ENCODE measurements at regions not wholly inside any gene's neighbourhood (a gene's known extent, or its start where the extent isn't known, plus 50 kb on each side); places are given as distances from the start of the nearest gene placed in this dataset.

- H4K8ac ChIP-seq (ENCODE audit: low read depth, low read length) = no peak overlapping the region
- no peak overlapping the region for H3K27ac ChIP-seq (replicated peaks; ENCODE audit: low read length)
- H4K91ac ChIP-seq (ENCODE audit: low read depth, low read length, poor library complexity) = no peak overlapping the region
- no peaks in the 10 kb centered on the region for H3K9me3 ChIP-seq (replicated peaks in 1 of 2; ENCODE audit: control insufficient read depth in 2 of 2, insufficient read depth in 1 of 2, low read depth in 1 of 2, low read length in 2 of 2)
- H2BK5ac ChIP-seq (ENCODE audit: low read length) = no peak overlapping the region
- no peak overlapping the region for H3K9ac ChIP-seq (ENCODE audit: low read depth, low read length, poor library complexity)
- H3K23ac ChIP-seq (ENCODE audit: low read depth, low read length, poor library complexity) = no peak overlapping the region
- H3K36me3 ChIP-seq (replicated peaks in 1 of 2; ENCODE audit: control insufficient read depth in 2 of 2, insufficient read depth in 2 of 2, low read length in 2 of 2) = no peaks in the 10 kb centered on the region
- no peaks in the 10 kb centered on the region for H3K79me1 ChIP-seq (ENCODE audit: low read depth, low read length)
- no peak overlapping the region for H2AK5ac ChIP-seq (ENCODE audit: low read depth, low read length)
- H3K27me3 ChIP-seq (ENCODE audit: control insufficient read depth in 3 of 3, insufficient read depth in 3 of 3, low read depth in 1 of 3, low read length in 3 of 3) = no peaks in the 10 kb centered on the region
- no peak overlapping the region for H3K4ac ChIP-seq (ENCODE audit: low read length)
- no peak overlapping the region for H2AFZ ChIP-seq (ENCODE audit: low read length)
- no peak overlapping the region for H3K4me3 ChIP-seq (ENCODE audit: low read length in 2 of 2)
- H3K4me2 ChIP-seq (ENCODE audit: insufficient read depth, low read length, poor library complexity, severe bottlenecking) = no peak overlapping the region
- H2BK120ac ChIP-seq (ENCODE audit: low read depth, low read length) = no peak overlapping the region
- no peak for DNase-seq (ENCODE audit: low spot score)
- H3K14ac ChIP-seq (ENCODE audit: low read length) = no peak overlapping the region
- no peak overlapping the region for H3K18ac ChIP-seq (ENCODE audit: low read length)
- H2BK15ac ChIP-seq (ENCODE audit: low read length) = no peak overlapping the region
- H2BK12ac ChIP-seq (ENCODE audit: low read length) = no peak overlapping the region
- no peaks in the 10 kb centered on the region for H3K4me1 ChIP-seq (ENCODE audit: control insufficient read depth in 2 of 2, insufficient read depth in 1 of 2, low read depth in 1 of 2, low read length in 2 of 2)
These were observed 263.5 kb downstream of the PABPC4L start for GRCh38 chr4:133938061-133938460.

DNA sequence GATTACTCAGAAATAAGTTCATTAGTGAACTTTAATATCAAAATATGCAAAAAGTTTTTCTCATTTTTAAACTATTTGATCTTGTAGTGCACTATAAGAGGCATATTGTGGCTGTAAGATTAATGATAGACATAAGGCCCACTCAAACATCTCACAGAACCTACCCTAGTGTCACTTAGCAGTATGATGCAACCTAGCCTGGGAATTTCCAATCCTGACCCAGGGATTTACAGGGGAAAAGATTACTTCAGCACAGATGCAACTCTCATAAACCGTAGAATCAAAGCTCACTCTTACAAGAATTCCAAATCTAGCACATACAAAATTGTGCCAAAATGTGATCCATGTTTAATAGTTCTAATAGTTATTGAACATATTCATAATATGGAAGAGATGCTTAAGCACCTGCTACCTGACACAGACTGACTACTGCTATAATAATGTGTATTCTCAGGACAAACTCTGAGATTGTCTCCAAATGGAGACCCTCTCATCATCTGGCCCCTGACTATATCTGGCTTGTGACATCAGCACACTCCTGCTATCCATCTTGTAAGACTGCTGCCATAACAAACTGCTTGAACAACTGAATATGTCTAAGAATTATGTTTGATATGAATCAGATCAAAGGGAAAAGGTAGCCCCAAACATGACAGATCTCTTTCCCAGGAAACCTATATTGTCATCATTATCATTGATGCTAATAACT lies 271.9 kb downstream of the PABPC4L start:
- H3K18ac ChIP-seq (ENCODE audit: low read length) = no peak overlapping the region
- H3K27me3 ChIP-seq (ENCODE audit: control insufficient read depth in 3 of 3, insufficient read depth in 3 of 3, low read depth in 1 of 3, low read length in 3 of 3) = no peaks in the 10 kb centered on the region
- no peaks in the 10 kb centered on the region for H3K79me1 ChIP-seq (ENCODE audit: low read depth, low read length)
- no peaks in the 10 kb centered on the region for H3K9me3 ChIP-seq (replicated peaks in 1 of 2; ENCODE audit: control insufficient read depth in 2 of 2, insufficient read depth in 1 of 2, low read depth in 1 of 2, low read length in 2 of 2)
- no peak overlapping the region for H4K91ac ChIP-seq (ENCODE audit: low read depth, low read length, poor library complexity)
- H3K4me2 ChIP-seq (ENCODE audit: insufficient read depth, low read length, poor library complexity, severe bottlenecking) = no peak overlapping the region
- H3K4me3 ChIP-seq (ENCODE audit: low read length in 2 of 2) = no peak overlapping the region
- no peak overlapping the region for H2AFZ ChIP-seq (ENCODE audit: low read length)
- no peak overlapping the region for H2BK15ac ChIP-seq (ENCODE audit: low read length)
- H3K36me3 ChIP-seq (replicated peaks in 1 of 2; ENCODE audit: control insufficient read depth in 2 of 2, insufficient read depth in 2 of 2, low read length in 2 of 2) = no peaks in the 10 kb centered on the region
- no peak overlapping the region for H2BK12ac ChIP-seq (ENCODE audit: low read length)
- H3K4ac ChIP-seq (ENCODE audit: low read length) = no peak overlapping the region
- H4K8ac ChIP-seq (ENCODE audit: low read depth, low read length) = no peak overlapping the region
- no peak overlapping the region for H3K23ac ChIP-seq (ENCODE audit: low read depth, low read length, poor library complexity)
- no peaks in the 10 kb centered on the region for H3K4me1 ChIP-seq (ENCODE audit: control insufficient read depth in 2 of 2, insufficient read depth in 1 of 2, low read depth in 1 of 2, low read length in 2 of 2)
- no peak overlapping the region for H2BK120ac ChIP-seq (ENCODE audit: low read depth, low read length)
- H2AK5ac ChIP-seq (ENCODE audit: low read depth, low read length) = no peak overlapping the region
- no peak overlapping the region for H3K14ac ChIP-seq (ENCODE audit: low read length)
- H3K9ac ChIP-seq (ENCODE audit: low read depth, low read length, poor library complexity) = no peak overlapping the region
- no CpG with 5 or more reads among the region's 1 CpG for WGBS, 2 donors (ENCODE audit: extremely low coverage in 2 of 2, insufficient read length in 2 of 2, insufficient replicate concordance in 1 of 2)
- H3K27ac ChIP-seq (replicated peaks; ENCODE audit: low read length) = no peak overlapping the region
- H2BK5ac ChIP-seq (ENCODE audit: low read length) = no peak overlapping the region
- DNase-seq (ENCODE audit: low spot score) = no peak

- Histone ChIP-seq H3K18ac (ENCODE audit: low read length) (no peak overlapping the region), H3K4me2 (ENCODE audit: insufficient read depth, low read length, poor library complexity, severe bottlenecking) (no peak overlapping the region), H3K14ac (ENCODE audit: low read length) (no peak overlapping the region), H4K91ac (ENCODE audit: low read depth, low read length, poor library complexity) (no peak overlapping the region), H2AFZ (ENCODE audit: low read length) (no peak overlapping the region), H3K4me1 (ENCODE audit: control insufficient read depth in 2 of 2, insufficient read depth in 1 of 2, low read depth in 1 of 2, low read length in 2 of 2) (no peaks in the 10 kb centered on the region), H2BK5ac (ENCODE audit: low read length) (no peak overlapping the region), H4K8ac (ENCODE audit: low read depth, low read length) (no peak overlapping the region), H3K4me3 (ENCODE audit: low read length in 2 of 2) (no peak overlapping the region), H3K27ac (replicated peaks; ENCODE audit: low read length) (no peak overlapping the region), H3K27me3 (ENCODE audit: control insufficient read depth in 3 of 3, insufficient read depth in 3 of 3, low read depth in 1 of 3, low read length in 3 of 3) (no peaks in the 10 kb centered on the region), H2AK5ac (ENCODE audit: low read depth, low read length) (no peak overlapping the region), H3K9ac (ENCODE audit: low read depth, low read length, poor library complexity) (no peak overlapping the region), H3K9me3 (replicated peaks in 1 of 2; ENCODE audit: control insufficient read depth in 2 of 2, insufficient read depth in 1 of 2, low read depth in 1 of 2, low read length in 2 of 2) (no peaks in the 10 kb centered on the region), H3K36me3 (replicated peaks in 1 of 2; ENCODE audit: control insufficient read depth in 2 of 2, insufficient read depth in 2 of 2, low read length in 2 of 2) (no peaks in the 10 kb centered on the region), H3K23ac (ENCODE audit: low read depth, low read length, poor library complexity) (no peak overlapping the region), H3K79me1 (ENCODE audit: low read depth, low read length) (no peaks in the 10 kb centered on the region), H2BK120ac (ENCODE audit: low read depth, low read length) (no peak overlapping the region), H3K4ac (ENCODE audit: low read length) (no peak overlapping the region), H2BK12ac (ENCODE audit: low read length) (no peak overlapping the region), H2BK15ac (ENCODE audit: low read length) (no peak overlapping the region)
- no peak for DNase-seq (ENCODE audit: low spot score)
- WGBS, 2 donors (ENCODE audit: extremely low coverage in 2 of 2, insufficient read length in 2 of 2, insufficient replicate concordance in 1 of 2) = no CpG with 5 or more reads among the region's 8 CpGs
These were observed 280.1 kb downstream of the PABPC4L start for GRCh38 chr4:133921280-133922195.

GRCh38 chr4:133920236-133920635 lies 281.4 kb downstream of the PABPC4L start:
- Histone ChIP-seq H2AFZ (ENCODE audit: low read length) (no peak overlapping the region), H3K23ac (ENCODE audit: low read depth, low read length, poor library complexity) (no peak overlapping the region), H4K91ac (ENCODE audit: low read depth, low read length, poor library complexity) (no peak overlapping the region), H2BK15ac (ENCODE audit: low read length) (no peak overlapping the region), H2AK5ac (ENCODE audit: low read depth, low read length) (no peak overlapping the region), H2BK120ac (ENCODE audit: low read depth, low read length) (no peak overlapping the region), H4K8ac (ENCODE audit: low read depth, low read length) (no peak overlapping the region), H3K4ac (ENCODE audit: low read length) (no peak overlapping the region), H2BK5ac (ENCODE audit: low read length) (no peak overlapping the region), H3K4me2 (ENCODE audit: insufficient read depth, low read length, poor library complexity, severe bottlenecking) (no peak overlapping the region), H3K9me3 (replicated peaks in 1 of 2; ENCODE audit: control insufficient read depth in 2 of 2, insufficient read depth in 1 of 2, low read depth in 1 of 2, low read length in 2 of 2) (no peaks in the 10 kb centered on the region), H3K18ac (ENCODE audit: low read length) (no peak overlapping the region), H3K79me1 (ENCODE audit: low read depth, low read length) (no peaks in the 10 kb centered on the region), H3K9ac (ENCODE audit: low read depth, low read length, poor library complexity) (no peak overlapping the region), H3K27me3 (ENCODE audit: control insufficient read depth in 3 of 3, insufficient read depth in 3 of 3, low read depth in 1 of 3, low read length in 3 of 3) (no peaks in the 10 kb centered on the region), H3K14ac (ENCODE audit: low read length) (no peak overlapping the region), H3K36me3 (replicated peaks in 1 of 2; ENCODE audit: control insufficient read depth in 2 of 2, insufficient read depth in 2 of 2, low read length in 2 of 2) (no peaks in the 10 kb centered on the region), H2BK12ac (ENCODE audit: low read length) (no peak overlapping the region), H3K27ac (replicated peaks; ENCODE audit: low read length) (no peak overlapping the region), H3K4me3 (ENCODE audit: low read length in 2 of 2) (no peak overlapping the region), H3K4me1 (ENCODE audit: control insufficient read depth in 2 of 2, insufficient read depth in 1 of 2, low read depth in 1 of 2, low read length in 2 of 2) (no peaks in the 10 kb centered on the region)
- WGBS, 2 donors (ENCODE audit: extremely low coverage in 2 of 2, insufficient read length in 2 of 2, insufficient replicate concordance in 1 of 2) = no CpG with 5 or more reads among the region's 2 CpGs
- no peak for DNase-seq (ENCODE audit: low spot score)
